Ramos (cell line): ENCODE measurements at regions not wholly inside any gene's neighbourhood (a gene's known extent, or its start where the extent isn't known, plus 50 kb on each side); places are given as distances from the start of the nearest gene placed in this dataset.
"Not testable (repeated sequence)": the region's sequence is repeated elsewhere in the genome, so short reads cannot be mapped to it uniquely, and the experiment has no call there.

Experiments used
- in situ Hi-C: fragments of 300-500 bp; cut with MboI; formaldehyde crosslinking; loops from one replicate; pipeline ENCODE4 v1.14.3; 2022; ENCODE audit warnings: low sequenced_read_pairs; ENCODE audit not compliant: unreplicated experiment

DNA sequence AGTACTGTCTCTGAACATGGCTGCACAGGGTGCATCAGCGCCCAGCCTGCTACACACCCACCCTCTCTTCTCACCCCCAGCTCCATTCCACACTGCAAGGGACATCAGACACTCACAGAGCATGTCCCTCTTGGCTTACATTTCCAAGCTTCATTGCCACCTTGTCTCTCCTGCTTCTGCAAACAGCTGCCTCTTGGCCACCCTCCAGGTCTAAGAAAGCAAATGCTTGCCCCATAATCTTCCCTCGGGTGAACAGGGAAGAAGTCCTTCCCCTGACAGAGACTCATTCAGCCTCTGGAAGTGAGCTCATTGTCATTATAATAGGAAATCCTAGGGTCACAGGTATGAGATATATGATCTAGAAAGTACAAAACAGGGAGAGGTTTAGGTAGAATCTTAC lies 505.2 kb downstream of the RMST start:
- in situ Hi-C loops: no loop called here

- in situ Hi-C loops: no loop called here
Observed at GRCh38 chr12:97968641-97969197, 506.1 kb downstream of the RMST start.

DNA sequence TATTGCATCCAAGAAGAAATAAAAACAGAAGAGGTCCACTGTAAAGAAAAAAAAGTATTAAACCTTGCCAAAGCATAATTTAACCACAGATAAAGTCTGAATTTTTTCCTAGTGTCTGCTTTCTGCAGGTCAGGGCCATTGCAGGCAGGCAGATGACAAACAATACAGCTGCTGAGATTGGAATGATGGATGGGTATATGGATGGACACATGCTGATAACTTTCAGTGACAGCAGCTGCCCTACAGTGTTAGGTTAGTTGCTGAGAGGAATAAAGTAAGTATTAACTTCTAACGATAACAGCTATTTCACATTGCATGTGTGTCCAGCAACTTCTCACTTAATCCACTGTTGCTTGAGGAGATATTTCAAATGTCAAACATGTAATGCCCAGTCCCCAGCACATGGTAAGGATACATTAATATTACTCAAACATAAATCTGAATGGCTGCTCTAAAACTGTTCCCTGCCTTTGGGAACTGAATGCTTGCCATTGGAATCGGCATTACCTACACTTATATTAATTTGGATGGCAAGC lies 515.3 kb downstream of the RMST start:
- in situ Hi-C loops: no loop called here

DNA sequence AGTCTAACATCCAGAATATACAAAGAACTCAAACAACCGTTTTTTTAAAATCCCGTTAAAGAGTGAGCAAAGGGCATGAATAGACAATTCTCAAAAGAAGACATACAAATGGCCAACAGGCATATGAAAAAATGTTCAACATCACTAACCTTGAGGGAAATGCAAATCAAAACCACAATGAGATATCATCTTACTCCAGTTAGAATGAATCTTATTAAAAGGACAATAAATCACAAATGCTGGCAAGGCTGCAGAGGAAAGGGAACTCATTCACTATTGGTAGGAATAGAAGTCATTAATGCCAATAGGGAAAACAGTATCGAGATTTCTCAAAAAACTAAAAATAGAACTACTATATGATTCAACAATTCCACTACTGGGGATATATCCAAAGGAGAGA lies 520.1 kb downstream of the RMST start:
- in situ Hi-C loops: no loop called here

DNA sequence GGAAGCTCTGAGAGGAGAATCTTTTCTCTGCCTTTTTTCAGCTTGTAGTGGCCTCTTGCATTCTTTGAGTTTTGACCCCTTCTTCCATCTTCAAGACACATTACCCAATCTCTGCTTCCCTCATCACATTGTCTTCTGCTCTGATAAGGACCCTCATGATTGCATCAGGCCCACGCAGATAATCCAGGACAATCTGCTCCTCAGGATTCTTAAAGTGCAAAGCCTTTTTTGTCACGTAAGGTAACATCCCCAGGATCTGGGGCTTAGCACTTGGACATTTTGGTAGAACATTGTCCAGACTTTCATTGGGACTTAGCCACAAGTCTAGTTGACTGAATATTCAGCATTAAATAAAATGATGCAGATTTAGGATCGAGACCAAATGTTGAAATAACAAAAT lies 521.2 kb downstream of the RMST start:
- in situ Hi-C loops: no loop called here

- in situ Hi-C loops: no loop called here
Observed at GRCh38 chr12:97984436-97984835, 521.8 kb downstream of the RMST start.

- in situ Hi-C loops: no loop called here
Observed at GRCh38 chr12:97984974-97985580, 522.5 kb downstream of the RMST start.

GRCh38 chr12:97985834-97986233 lies 523.2 kb downstream of the RMST start:
- in situ Hi-C loops: no loop called here

GRCh38 chr12:97988588-97988987 lies 526.0 kb downstream of the RMST start:
- in situ Hi-C loops: not testable (repeated sequence)

DNA sequence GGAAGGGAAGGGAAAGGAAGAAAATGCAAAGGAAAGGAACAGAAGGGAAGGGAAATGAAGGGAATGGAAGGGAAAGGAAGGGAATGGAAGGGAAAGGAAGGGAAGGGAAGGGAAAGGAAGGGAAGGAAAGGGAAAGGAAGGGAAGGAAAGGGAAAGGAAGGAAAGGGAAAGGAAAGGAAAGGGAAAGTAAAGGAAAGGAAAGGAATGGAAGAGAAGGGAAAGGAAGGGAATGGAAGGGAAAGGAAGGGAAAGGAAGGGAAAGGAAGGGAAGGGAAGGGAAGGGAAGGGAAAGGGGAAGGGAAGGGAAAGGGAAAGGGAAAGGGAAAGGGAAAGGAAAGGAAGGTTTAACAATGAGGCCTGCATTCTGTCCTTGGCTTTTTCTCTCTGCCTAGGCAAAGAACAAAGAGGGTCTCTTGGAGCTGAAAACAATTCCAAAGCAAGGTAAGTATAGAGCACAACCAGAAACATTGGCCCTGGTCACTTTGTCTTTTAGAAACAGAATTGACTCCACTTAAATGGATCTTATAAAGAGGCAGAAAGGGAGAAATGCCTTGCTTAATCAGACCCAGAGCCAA lies 525.9 kb upstream of the TMPO start:
- in situ Hi-C loops: no loop called here

DNA sequence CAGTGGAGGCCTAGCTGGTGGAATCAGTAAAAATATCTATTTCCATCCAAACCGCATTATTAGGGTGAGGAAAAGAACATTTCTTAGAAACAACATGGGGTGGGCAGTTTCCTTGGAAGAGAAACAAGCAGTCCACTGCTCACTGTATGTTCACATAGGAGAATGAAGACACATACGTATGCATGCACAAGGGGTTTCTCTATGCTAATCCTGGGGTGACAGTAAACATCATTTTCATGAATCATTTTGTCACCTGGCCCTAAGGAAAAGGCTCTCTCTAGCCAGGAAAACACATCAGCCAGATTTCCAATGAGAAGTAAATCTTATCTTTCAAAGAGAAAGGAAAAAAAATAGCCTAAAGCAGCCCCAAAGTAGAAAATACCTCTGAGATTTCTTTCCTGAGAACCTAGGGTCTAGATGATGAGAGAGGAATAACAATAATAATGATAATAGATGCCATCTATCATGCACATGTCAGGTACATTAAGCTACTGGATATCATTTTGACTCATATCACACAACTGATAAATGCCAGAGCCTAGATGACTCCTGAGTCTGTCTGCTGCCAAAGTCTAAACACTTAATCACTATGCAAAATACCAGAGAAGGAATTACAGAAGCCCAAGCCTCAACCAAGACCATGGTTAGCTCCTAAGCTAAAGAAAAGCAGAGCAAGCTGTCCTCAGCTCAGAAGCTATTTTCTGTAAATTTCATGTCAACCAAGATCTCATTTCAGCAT lies 520.5 kb upstream of the TMPO start:
- in situ Hi-C loops: no loop called here

DNA sequence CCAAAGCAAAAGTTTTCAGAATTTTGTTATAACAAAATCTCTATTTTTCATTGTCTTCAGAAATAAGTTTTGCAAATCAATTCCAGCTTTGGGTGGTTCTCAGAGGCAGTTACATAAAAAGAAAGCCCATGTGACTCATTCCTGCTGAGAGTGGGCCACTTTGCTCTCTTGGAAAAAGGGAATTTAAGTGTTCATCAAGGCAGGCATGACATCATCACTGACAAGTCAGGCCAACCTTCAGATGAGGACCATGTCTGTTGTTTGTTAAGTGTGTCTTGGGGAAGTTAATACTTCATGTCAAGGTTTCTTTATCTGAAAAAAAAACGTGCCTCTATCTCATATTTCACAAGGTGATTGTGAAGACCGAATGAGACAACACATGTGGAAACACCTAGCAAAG lies 519.8 kb upstream of the TMPO start:
- in situ Hi-C loops: no loop called here

DNA sequence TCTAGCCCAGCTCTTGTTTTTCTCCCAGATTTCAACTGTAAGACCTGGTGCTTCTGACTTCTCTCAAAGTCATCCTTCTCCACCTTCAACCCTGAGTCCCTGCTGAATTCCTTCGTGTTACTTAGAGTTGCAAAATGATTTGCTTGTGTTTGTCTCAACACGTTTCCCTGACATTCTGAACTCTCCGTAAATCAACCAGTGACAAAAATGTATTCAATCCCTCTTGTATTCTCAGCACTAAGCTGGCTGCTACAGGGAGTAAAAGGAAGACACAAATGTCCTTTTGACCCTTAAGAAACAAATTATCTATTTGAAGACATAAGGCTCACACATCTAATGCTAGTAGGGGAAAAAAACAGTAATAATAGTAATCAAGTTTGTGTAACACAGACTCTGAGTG lies 514.0 kb upstream of the TMPO start:
- in situ Hi-C loops: no loop called here

DNA sequence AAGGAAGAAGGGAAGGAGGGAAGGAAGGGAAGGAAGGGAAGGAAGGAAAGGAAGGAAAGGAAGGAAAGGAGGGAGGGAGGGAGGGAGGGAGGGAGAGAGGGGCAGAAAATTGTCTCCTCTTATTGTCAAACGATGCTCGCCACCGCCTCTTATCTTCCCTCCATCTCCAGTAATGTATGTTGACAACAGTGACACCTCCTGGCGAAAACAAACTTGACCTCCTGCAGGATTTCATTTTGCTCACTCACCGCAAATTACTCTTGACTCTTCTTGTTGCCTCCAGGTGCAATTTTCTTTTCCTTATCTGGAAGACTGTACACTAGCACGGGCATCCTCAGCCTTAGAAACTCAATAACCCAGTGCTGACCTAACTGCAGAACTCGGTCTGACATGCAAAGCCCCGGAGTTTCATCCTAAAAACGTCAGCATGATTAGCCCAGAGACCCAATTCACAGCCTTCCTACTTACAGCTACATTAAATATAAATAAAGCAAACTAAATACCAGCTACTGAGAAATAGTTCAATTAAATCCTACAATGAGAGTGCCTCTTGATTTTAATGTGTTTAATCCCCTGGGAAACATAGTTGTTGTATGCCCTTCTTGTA lies 512.4 kb upstream of the TMPO start:
- in situ Hi-C loops: no loop called here

GRCh38 chr12:98007963-98008362 lies 507.4 kb upstream of the TMPO start:
- in situ Hi-C loops: no loop called here

DNA sequence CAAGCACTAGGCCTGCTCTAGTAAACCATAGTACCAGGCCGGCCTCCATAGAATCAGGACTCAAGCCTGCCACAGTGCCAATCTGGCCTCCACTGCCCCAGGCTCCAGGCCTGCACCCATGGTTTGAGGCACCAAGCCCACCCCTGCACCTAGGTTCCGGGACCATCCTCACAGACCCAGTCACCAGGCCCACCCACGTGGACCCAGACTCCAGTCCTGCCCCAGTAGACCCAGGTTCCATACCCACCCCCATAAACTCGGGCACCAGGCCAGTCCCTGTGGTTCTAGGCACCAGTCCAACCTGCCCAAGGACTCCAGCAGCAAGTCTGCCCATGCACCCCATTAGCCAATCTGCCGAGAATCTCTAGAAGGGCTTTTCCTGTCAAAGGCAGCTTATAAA lies 501.8 kb upstream of the TMPO start:
- in situ Hi-C loops: no loop called here

- in situ Hi-C loops: no loop called here
Observed at GRCh38 chr12:98018836-98019235, 496.6 kb upstream of the TMPO start.

DNA sequence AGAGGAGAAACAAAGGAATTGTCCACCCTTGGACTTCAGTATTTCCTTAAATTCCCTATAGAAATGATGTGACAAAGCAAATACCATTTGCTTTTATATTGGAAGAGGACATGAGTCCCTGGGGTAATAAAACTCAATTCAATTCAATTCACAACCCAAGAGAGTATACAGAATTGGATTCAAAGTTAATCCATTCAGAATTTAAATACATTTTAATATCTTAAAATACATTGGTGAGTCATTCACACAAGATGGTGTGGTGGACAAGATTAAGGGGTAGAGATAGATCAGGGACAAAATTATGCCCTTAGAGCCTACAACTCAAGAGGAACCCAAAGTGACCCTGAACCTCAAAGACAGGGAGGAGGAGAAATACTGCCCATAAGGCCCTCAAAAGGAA lies 495.0 kb upstream of the TMPO start:
- in situ Hi-C loops: no loop called here

DNA sequence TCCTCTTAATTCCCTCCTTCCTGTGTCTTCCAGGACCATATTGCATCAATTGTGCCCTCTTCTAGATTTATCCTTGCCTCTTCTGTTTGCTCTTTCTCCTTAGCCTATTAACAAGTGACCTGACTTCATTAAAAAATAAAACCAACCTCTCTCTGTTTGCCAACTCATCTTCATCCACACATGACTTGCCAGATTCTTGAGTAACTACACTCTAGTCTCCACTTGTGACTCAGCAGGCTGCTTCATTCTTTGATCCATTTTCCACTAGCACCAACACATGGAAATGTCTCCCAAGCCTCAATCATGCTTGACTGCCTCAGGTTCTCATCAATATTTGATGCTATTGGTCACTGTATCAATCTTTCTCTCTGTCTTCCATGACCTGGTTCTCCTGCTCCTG lies 492.4 kb upstream of the TMPO start:
- in situ Hi-C loops: no loop called here

DNA sequence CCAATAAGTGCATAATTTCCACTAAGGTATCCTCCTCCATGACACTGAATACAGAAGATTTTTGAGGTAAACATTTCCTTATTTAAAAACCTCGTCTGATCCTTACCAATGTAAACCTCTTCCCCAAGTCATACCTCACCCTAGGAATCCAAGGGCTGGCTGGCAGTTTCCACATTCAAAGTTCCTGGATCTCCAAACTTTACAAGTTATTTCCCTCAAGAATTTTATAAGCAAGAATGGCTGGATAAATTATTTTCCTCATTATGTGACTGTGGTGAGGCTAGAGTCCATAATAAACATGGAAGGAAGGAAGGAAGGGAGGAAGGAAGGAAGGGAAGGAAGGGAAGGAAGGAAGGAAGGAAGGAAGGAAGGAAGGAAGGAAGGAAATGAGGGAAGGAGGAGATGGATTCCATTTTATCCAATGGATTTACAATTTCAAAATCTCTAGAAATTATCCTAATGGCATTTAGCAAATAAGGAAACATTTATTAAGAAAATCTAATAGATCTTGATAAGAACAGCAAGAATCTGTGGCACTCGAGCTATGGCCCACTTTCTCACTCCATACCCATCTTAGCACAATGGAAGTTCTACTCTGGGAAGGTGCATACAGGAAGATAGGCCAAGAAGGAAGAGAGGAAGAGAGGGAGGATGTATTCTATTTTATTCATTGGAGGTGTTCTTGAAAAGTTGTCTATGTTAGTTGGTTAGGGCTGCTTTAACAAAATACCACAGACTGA lies 477.8 kb upstream of the TMPO start:
- in situ Hi-C loops: no loop called here
